HG02623 (cell line): ENCODE measurements at regions not wholly inside any gene's neighbourhood (a gene's known extent, or its start where the extent isn't known, plus 50 kb on each side); places are given as distances from the start of the nearest gene placed in this dataset.

Experiments
- ATAC-seq: cut with Tn5 transposase; IDR thresholded peaks from one replicate; pipeline ENCODE4 v1.9.1; 2021; ENCODE audit warnings: moderate library complexity; ENCODE audit not compliant: unreplicated experiment

GRCh38 chr7:106606120-106606519, 54.8 kb downstream of the CCDC71L start:
- no peak for ATAC-seq

GRCh38 chr7:106604971-106605370, 56.0 kb downstream of the CCDC71L start:
- no peak for ATAC-seq

- no peak for ATAC-seq
These were observed 56.5 kb downstream of the CCDC71L start for GRCh38 chr7:106604303-106604924.

DNA sequence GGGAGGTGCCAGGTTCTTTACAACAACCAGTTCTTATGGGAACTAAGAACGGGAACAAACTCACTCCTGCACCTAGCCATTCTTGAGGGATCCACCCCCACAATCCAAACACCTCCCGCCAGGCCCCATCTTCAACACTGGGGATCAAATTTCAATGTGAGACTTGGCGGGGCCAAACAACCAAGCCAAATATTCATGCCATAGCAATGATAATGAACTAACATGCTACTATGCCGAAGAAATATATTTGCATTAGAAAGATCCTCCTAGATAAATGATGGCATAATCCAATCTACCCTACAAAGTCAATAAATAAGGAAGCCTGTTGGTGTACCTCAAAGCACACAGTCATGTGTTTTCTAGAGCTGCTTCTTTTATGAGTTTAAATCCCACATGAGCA, 57.6 kb downstream of the CCDC71L start:
- ATAC-seq: no peak

GRCh38 chr7:106602062-106602461, 58.9 kb downstream of the CCDC71L start:
- no peak for ATAC-seq

DNA sequence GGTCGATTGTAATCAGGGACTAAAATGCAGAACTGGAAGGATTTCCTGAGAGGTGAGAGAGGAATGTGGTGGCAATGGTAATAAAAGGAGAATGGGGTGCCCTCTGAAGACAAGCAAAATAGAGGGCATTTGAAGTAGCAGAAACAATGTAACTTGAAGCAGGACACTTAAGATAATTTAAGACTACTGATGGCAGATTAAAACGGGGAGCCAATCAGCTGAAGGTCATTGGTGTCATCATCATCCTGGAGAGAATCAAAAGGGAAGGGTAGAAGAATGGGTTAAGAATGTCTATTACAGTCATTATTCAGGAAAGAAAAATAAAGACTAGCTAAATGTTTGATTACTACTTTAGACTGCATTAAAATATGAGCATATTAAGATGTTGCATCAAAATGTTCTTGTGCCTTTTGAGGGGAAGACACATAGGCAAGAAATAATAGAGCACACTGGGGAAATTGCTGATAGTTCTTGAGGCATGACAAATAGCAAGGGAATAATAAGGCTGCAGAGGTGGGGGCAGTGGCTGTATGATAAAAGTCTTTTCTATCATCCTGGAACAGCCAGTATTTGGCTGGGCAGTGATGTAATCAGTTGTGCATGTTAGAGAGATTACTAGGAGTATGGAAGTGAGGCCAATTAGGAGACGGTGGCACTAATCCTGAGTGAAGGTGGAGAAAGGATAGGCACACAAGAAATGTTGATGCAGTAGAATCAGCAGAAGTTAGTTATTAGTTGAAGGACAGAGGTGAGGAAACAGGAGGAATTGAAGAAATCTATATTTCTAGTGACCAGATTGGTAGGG, 60.2 kb downstream of the CCDC71L start:
- no peak for ATAC-seq

GRCh38 chr7:106599343-106599698, 61.6 kb downstream of the CCDC71L start:
- ATAC-seq: no peak

- peak; percentile 97 for ATAC-seq
These were observed 62.2 kb downstream of the CCDC71L start for GRCh38 chr7:106598663-106599342.

GRCh38 chr7:106597751-106598546, 63.0 kb downstream of the CCDC71L start:
- ATAC-seq: no peak

GRCh38 chr7:106597014-106597413, 63.9 kb downstream of the CCDC71L start:
- no peak for ATAC-seq

- ATAC-seq: no peak
These were observed 65.0 kb downstream of the CCDC71L start for GRCh38 chr7:106595922-106596321.

- no peak for ATAC-seq
These were observed 67.9 kb downstream of the CCDC71L start for GRCh38 chr7:106593028-106593417.

DNA sequence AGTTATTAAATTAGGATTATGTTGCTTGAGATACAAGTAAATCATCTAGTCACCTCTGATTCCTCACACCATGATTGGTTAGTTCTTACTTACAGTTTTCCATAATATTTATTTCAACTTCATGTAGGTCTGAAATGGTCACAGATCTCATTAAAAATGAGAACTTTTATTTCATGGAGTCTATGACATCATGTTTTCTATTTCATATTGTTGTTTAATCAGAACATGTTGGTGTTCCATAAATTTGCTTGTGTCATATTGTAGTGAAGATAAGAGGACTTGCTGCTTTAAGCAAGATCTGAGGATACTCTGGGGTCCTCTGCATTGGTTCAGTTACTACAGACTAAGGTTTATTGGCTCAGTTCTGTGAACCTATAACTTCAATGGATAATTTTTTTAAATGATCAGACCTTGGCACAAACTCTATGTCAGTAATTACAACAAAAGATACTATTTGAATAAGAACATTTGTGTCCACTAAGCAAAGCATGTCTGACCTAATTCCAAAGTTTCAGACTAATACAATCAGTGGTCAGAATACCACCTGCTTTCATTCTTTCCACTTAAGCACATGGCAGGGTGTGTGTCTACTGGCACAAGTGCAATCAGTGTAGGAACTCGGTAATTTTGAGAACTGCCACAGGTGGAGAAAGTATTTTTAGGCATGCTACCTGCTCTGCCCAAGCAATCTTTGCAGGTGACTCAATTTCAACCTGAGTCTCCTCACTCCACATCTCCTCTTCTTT, 68.5 kb downstream of the CCDC71L start:
- no peak for ATAC-seq

GRCh38 chr7:106591146-106591545, 69.8 kb downstream of the CCDC71L start:
- no peak for ATAC-seq

DNA sequence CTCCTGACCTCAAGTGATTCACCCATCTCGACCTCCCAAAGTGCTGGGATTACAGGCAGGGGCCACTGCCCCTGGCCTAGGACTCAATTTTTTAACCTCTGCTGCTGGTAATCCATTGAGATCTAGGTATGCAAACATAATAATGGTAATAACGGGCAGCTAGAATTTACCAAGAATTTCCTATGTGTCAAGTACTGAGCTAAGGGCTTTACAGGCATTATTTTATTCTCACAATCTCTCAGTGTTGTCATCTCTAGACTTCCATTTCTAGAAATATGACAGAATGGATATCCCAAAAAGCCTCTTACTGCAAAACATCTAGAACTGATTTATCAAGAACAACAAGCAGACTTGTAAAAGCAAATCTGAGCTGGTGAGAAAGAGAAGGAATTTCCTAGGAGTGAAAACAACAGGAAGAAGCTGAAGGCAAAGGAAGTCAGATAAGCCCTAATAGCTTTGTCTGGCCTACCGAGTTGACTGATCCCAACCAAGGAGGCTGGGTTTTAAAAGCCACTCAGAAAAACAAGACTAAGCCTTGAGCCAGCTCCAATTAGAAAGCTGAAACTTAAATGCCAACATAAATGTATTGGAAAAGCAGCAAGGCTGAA, 70.6 kb downstream of the CCDC71L start:
- no peak for ATAC-seq

GRCh38 chr7:106589198-106589879, 71.6 kb downstream of the CCDC71L start:
- ATAC-seq: no peak

DNA sequence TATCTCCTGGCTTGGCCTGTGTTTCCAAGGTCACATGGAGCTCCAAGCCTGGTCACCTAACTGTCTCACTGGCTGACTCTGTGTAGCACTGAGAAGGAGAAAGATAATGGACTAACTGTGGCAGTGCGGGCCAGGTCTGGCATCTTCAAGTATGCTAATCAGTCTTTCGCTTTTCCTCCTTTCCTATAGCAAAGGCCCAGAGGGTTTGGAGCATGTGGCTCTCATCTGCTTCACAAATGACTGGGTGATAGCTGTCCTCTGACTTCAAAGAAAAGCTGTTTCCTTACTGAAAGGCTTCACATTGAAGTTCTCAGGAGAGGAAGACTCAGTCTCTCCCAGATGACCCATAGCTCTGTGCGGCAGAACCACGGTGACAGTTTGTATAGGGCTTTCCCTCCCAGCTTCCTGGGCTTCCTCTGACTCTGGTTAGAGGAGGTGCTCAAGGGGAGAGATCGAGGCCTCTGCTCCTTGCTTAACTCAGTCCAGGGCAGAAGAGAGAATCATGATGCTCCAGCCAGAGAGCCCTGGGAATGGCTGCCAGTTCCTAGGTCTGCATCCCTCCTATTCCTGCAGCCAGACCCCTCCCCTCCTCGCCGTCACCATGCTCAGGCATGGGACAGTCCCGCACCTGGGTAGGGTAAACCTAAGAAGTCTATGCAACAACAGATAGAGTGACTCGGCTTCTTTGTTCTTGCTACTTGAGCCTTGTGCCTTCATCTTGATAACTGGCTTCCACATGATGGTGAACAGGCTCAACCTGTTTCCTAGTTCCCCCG, 72.3 kb downstream of the CCDC71L start:
- no peak for ATAC-seq

- no peak for ATAC-seq
These were observed 75.8 kb downstream of the CCDC71L start for GRCh38 chr7:106584914-106585759.
